ENCODE measurements at regions not wholly inside any gene's neighbourhood (a gene's known extent, or its start where the extent isn't known, plus 50 kb on each side); places are given as distances from the start of the nearest gene placed in this dataset.

- TF ChIP-seq CTCF (IDR thresholded peaks at IDR 0.05; ENCODE audit: low read depth, low read length, missing input control) (no peak), RXRA (IDR thresholded peaks at IDR 0.05) (no peak), GABPA (IDR thresholded peaks at IDR 0.05 in 1 of 2, conservative IDR thresholded peaks at IDR 0.05 in 1 of 2) (no peak), TAF1 (conservative IDR thresholded peaks at IDR 0.05) (no peak), YY1 (IDR thresholded peaks at IDR 0.05) (no peak), EGR1 (IDR thresholded peaks at IDR 0.05; ENCODE audit: low read depth in 2 of 2) (no peak), RAD21 (IDR thresholded peaks at IDR 0.05) (no peak), REST (IDR thresholded peaks at IDR 0.05) (no peak)
- TF ChIP-seq, protein P1, sequence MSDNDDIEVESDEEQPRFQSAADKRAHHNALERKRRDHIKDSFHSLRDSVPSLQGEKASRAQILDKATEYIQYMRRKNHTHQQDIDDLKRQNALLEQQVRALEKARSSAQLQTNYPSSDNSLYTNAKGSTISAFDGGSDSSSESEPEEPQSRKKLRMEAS (IDR thresholded peaks at IDR 0.05), result no peak
These were observed 374.2 kb upstream of the C2CD4B start for GRCh38 chr15:62539236-62539635.

Measured in liver (tissue), 3 donors.